ENCODE measurements at regions not wholly inside any gene's neighbourhood (a gene's known extent, or its start where the extent isn't known, plus 50 kb on each side); places are given as distances from the start of the nearest gene placed in this dataset.

DNA sequence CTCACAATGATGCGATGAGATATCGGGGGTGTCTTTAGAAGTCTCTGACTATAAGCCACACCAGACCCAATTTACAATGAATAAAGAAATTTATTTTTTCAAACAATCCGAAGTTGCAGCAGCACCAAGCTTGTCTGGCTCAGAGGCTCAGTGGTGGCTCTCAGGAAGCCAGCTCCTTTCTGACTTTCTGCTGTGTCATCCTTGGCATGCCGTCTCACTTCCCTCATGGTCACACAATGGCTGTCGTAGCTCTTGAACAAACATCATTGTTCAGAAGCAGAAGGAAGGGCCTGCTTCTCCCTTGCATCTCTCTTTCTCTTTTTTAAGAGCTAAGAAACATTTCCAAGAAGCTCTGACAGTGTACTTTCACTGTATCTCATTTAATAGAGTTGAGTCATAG, 299.0 kb downstream of the DOK5 start:
- no peak overlapping the region for H3K27ac ChIP-seq
- no peak for TF ChIP-seq CTCF (conservative IDR thresholded peaks at IDR 0.05)
- TF ChIP-seq ZFX (IDR thresholded peaks at IDR 0.05), result no peak

GRCh38 chr20:54773643-54774000, 298.2 kb downstream of the DOK5 start:
- H3K27ac ChIP-seq, result no peak overlapping the region
- TF ChIP-seq CTCF (conservative IDR thresholded peaks at IDR 0.05), result no peak
- TF ChIP-seq ZFX (IDR thresholded peaks at IDR 0.05), result no peak

DNA sequence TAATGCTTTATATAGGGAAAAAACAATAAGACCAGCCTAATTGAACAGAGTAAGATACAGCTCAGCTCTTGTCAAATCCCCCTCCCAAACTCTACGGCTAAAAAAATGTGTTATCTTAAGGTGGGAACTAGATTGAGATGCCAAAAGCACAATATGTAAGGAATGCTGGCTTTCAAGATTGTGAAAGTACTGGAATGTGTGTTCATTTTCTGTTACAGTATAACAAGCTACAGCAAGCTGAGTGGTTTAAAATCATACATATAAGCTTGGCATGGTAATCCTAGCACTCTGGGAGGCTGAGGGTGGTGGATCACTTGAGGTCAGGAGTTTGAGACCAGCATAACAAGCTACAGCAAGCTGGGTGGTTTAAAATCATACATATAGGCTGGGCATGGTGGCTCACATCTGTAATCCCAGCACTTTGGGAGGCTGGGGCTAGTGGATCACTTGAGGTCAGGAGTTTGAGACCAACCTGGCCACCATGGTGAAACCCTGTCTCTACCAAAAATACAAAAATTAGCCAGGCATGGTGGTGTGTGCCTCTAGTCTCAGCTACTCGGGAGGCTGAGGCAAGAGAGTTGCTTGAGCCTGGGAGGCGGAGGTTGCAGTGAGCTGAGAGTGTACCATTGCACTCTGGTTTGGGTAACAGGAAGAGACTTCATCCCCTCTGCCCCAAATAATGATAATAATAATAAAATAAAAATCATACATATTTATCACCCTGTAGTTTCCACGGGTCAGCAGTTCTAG, 297.7 kb downstream of the DOK5 start:
- TF ChIP-seq ZFX (IDR thresholded peaks at IDR 0.05) (no peak), CTCF (conservative IDR thresholded peaks at IDR 0.05) (no peak)
- no peak overlapping the region for H3K27ac ChIP-seq

DNA sequence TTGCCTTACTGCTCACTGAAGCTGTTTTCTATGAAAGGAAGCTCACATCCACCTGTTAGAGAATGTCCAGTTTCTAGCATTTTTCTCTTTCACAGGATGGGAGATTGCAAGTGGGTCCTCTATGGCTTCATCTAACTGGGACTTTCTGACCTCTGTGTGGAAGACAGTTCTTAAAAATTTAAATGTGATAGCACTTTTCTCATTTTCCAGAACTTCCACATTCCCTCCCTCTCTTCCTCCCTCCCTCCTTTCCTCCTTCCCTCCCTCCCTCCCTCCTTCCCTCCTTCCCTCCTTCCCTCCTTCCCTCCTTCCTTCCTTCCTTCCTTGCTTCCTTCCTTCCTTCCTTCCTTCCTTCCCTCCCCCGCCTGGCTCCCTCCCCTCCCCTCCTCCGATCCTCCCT, 291.1 kb downstream of the DOK5 start:
- H3K27ac ChIP-seq, result no peak overlapping the region
- TF ChIP-seq ZFX (IDR thresholded peaks at IDR 0.05) (no peak), CTCF (conservative IDR thresholded peaks at IDR 0.05) (no peak)

GRCh38 chr20:54763366-54763765, 288.0 kb downstream of the DOK5 start:
- no peak for TF ChIP-seq CTCF (conservative IDR thresholded peaks at IDR 0.05)
- H3K27ac ChIP-seq, result no peak overlapping the region

DNA sequence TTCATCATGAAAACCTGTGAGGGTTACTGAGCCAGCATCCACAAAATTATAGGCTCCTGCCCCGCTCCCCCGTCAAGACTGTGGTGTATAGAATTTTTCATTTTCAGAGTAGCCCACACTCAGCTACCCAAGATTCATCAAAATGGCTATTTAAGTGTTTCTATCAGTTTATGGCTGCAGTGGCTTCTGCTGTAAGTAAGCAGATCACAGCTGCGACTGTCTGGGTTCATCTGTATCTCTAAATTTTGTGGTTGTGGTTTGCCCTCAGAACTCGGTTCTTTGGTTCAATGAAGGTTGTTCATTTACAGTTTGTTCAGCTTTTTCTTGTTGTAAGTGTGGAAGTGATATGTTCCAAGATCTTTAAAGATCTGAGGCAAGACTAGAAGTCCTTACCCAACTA, 284.2 kb downstream of the DOK5 start:
- no peak overlapping the region for H3K27ac ChIP-seq
- TF ChIP-seq ZFX (IDR thresholded peaks at IDR 0.05) (no peak), CTCF (conservative IDR thresholded peaks at IDR 0.05) (no peak)

- no peak overlapping the region for H3K27ac ChIP-seq
- TF ChIP-seq CTCF (conservative IDR thresholded peaks at IDR 0.05) (no peak), ZFX (IDR thresholded peaks at IDR 0.05) (no peak)
Measured at GRCh38 chr20:54746796-54747195, 271.4 kb downstream of the DOK5 start.
